Mucosa of gallbladder (tissue), 1 donor: ENCODE measurements at regions not wholly inside any gene's neighbourhood (a gene's known extent, or its start where the extent isn't known, plus 50 kb on each side); places are given as distances from the start of the nearest gene placed in this dataset.

ENCODE experiments used
- DNase-seq: peaks from one replicate; pipeline ENCODE4 v3.0.0-alpha.2; 2020; ENCODE audit warnings: low spot score
- donor health status: DM: no; HTN: no; CAD: no.

DNA sequence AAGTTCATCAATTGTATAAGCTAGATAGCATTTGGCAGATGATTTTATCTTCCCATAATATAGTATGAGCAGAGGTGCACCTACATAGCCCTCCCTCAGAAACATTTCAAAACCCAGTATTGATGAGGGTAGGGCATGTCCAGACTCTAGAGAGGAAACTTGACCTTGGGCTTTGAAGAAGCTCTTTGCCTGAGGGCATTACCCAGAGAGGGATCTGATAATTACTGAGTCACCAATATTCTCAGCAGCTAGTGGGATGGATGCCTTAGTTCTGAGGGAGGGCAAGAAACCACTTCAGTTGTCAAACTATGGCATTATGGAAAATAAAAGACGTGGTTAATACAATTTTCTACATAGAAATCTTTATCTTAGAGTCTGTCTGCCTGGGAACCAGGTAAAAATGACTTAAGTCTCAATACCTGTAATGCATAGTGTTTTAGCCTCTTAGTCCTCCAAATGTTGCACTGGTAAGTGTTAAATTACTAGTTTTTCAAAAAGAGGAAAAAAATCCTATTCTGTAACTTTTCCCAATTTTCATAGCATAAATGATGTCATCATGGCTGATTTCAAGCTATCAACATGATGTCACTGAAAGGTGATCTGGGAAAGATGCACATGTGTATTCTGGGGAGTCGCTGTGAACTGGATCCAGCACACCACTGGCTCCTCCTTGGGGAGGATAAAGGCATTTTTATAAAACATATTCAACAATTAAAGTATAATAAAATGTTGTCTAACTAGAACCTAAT is 809.0 kb downstream of the KCTD16 start:
- DNase-seq, result no peak

DNA sequence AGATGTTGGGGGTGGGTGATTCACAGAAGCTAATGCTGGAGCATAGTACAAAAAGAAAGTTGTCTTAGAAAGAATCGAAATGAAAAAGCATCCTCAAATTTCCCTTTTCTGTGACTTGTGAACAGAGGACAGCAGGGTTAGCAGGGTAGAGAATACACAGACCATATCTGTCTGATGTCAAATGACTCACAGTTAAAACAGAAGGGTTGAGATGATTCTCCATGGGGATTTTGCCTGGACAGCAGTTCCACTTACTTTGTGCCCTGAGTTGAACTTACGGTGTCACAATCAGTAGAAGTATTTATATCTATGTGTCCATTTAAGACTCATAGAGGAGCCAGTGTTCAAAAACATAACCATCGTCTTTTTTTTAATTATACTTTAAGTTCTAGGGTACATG is 801.6 kb downstream of the KCTD16 start:
- DNase-seq, result no peak

DNA sequence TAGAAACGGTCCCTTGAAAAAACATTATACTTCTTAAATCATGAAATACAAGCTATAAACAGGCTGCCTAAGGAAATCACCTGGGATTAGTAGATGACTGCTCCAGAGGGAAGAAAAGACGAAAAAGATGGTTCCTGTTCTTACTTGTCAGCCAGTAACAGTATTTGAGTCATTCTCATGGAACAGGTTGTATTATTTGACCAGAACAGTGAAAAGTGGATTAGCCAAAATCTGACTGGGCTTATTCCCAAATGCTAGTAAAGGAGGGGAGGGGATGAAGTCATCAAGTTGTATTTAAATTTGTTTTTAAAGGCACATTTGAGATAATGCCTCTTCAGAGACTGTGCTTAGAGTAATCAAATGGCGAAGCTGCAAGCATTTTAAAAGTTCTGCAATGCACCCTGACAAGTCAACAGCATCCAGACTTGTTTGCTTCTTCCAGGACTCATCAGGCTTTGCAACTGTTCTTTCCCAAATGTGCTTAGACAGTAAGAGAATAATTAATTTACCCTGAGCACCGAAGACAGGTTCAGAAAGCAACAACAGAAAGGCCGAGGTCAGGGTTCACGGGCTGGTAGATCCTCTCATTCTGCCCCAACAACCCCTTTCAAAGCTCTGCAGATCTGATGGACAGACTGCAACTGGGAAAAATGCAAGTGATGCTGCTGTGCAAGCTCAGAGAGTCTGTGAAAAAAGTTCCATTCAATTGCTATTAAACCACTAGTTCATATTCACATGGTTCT is 800.6 kb downstream of the KCTD16 start:
- no peak for DNase-seq

DNA sequence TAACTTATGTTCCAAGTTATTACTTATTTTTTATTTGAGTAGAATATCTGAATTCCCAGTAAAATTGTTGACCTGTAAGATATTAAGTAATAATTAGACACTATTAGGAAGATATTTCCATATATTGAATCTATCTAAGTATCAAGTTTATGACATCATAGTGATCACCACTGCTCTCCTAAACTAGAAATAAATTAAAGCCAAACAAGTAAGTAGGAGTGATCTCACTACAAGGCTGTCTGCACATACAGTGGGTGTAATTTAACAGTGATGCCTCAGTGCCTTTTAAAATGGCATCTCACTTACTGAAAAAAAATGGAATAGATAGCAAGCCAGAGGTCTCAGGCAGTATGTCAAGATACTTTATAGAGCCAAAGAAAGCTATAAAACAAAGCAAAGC is 789.6 kb downstream of the KCTD16 start:
- no peak for DNase-seq

DNA sequence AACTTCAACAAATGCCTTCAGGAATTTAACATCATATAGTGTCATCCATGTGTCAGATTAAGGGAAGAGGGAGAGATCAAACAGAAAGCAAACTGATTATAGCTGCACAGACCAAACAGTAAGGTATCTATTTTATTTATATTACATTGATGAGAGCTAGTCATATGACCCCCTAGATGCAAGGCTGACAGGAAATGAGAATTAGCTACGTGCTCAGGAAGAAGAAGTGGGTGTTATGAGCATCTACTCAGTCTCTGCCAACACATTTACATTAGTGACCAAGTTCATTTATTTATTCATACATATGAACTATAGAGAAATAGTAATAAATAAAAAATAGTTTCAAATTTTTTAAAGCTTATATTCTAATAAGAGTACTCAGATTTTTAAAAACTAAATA is 787.3 kb downstream of the KCTD16 start:
- no peak for DNase-seq

DNA sequence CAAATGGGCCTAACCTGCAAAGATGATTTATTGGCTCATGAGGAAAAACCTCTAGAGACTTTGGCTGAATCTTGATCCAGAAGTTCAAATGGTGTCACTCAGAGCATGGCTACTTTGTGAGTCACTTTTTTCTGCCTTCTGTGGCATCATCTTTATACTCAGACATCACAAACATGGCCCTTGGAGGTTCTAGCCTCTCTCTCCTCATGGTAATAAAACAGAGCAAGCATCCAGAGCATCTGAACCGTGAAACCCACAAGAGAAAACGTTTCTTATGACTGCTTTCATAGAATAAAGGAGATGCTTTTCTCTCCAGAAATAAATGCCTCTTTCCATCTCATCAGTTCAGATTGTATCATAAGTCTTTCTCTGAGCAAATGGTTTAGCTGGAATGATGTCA is 780.3 kb downstream of the KCTD16 start:
- DNase-seq, result no peak

DNA sequence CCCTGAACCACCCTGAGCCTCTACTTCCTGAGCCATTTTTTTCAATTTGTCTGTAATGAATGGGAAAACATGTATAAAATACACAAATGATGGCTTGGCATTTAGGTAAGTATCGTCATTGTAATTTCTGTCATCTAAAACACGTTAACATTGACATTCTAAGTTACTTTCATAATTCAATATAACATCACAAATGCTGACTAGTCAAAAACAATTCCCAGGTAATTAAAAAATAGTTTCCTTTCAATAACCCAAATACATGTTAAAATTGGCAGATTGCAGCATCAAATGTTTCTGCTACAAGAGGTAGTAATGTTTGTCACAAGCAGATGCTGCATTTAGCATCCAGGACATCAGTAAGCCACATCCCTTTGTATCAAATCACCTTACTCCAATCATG is 776.4 kb downstream of the KCTD16 start:
- no peak for DNase-seq

DNA sequence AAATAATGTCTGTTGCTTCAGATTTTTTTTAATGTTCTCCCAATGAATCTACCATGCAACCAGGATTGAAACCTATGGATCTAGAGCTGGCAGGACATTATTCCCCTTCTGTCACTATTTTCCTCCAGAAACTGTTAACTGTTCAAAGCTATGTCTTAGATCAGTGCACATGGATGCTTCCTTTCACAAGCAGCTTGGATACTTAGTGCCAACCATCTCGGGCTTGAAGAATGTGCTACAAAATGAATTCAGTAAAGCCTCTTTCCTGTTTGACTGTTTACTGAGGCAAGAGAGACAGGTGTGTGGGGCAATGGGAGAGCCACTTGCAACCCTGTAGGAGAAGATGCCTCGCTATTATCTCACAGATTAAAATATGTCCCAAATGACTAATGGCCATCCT is 774.8 kb downstream of the KCTD16 start:
- DNase-seq, result no peak

DNA sequence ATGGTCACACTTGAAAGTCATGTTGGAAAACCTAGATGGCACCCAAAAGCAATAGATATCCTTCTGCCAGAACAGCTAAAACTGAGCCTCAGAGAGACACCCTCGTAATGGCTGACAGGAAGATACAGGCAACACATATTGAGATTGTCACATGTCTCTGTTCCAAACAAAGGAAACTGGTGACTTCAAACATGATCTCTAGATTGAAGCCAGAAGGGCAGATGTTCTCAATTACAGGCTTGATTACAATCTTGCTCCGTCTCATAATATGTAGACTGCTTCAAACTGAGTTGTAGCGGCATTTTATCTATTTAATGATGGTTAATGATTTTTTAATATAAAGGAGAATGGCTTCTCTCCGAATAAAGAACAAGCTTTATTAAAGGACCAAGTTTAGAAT is 774.3 kb downstream of the KCTD16 start:
- no peak for DNase-seq

DNA sequence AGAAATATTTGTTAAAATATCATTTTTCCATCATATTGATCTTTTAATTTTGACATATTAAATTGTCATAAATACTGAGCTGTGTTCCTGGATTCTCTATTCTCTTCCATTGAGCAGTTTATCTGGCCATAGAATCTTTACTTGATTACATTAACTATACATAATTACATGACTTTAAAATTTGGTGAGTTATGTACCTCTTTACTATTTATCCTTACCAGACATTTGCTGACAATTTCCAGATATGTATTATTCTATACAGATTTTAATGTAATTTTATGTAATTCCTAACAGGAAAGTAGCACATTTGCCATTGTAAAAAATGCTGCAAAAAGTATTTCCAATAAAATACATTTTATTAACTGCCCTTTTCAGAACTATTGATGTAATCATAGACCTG is 770.3 kb downstream of the KCTD16 start:
- no peak for DNase-seq

DNA sequence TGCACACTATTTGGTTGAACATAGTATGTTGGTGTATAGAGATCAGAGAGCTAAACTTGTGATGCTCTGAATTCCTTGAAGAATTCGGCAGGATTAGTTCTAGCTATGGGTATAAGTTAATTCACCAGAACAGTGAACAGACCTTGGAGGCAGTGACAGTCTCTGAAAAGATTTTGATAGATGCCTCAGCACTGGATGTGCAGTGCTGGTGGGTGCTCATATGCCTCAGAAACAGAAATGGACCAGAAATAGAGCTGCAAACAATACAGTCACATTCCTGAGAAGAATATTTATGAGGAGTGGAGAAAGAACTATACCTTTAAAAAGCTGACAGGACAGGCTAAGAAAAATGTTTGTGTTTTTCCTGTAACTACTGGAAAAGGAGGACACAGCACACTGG is 747.7 kb downstream of the KCTD16 start:
- no peak for DNase-seq

DNA sequence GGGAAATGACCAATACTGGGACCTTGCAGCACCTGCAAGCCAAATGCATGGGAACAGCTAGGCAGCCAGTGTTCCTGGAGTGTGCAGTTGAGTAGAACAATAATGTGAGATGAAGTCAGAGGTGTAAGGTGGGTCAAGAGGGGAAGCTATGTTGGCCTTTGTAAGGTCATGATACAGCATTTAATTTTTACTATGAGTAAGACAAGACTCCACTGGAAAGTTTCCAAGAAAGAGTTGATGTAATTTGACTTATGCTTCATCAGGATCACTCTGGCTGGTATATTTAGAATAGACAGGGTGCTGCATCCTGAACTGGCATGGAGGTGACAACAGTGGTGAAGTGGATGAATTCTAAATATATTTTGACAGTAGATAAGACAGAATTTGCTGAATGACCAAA is 744.8 kb downstream of the KCTD16 start:
- DNase-seq, result no peak

DNA sequence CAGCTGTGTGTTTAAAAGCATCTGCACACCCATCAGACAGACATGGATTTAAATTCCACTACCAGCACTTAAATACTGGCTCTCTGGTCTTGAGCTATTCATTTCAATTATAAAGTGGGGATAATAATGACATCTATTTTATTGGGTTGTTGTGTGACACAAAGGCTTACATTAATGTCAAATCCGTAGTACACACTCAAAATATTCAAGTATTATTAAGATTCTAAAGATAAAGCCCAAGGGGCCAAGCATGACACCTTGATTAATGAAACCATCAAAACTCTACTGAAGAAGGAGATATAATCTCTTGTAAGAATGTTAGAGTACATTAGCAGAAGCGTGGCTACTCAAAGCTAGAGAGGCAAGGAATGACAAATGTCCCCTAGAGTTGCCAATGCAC is 743.0 kb downstream of the KCTD16 start:
- DNase-seq, result no peak

DNA sequence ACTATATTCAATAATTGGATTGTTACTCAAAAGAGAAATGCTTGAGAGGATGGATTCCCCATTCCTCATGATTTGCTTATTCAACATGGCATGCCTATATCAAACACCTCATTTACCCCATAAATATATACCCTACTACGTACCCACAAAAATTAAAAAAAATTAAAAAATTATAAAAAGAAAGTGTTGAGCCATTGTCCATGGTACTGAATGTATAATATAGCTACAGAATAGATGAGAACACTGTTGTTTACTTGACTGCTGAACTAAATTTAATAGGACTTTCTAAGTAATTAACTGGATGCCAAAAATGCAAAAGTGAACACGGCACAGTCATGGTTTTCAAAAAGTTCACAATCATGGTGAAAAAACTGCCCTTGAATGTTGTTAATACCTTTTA is 725.8 kb downstream of the KCTD16 start:
- DNase-seq, result no peak

DNA sequence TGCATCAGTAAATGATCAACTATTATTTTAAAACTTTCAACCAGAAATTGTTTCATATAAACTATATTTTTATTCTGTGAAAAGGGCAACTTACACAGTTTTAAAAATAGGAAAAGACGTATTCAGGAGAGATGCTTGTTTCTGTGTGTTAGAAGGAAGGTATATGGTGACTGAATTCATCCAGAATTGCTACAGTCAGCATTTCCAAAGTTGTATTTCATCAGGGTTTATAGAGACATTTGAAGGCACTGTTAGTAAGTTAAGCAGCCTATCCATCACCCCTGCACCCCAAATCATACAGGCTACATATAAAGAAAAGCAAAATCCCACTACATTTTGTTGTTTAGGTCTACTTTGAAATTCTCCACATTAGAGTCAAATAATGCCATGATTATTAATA is 716.0 kb downstream of the KCTD16 start:
- DNase-seq, result no peak

DNA sequence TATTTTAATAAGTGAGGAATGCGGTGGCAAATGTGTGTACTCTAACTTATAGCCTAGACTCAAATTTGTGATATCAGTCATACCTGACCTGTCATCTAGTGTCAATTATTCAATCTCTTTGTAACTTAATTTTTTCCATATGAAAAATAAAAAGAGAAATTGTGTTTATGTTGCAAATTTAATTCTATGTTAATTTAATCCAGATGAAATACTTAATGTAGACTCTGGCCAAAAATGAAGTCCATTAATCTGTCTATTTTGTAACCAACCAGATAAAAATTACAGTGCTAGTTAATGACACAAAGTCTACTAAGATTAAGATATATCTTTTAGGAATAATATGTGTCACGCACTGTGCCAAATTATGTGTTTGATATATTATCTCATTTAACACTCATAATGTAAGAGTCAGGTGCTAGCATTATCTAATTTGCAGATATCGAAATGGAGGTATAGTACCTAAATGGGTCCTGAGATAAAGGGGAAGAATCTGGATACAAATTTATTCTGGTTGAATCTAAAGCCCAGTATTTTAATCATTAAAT is 712.1 kb downstream of the KCTD16 start:
- no peak for DNase-seq

DNA sequence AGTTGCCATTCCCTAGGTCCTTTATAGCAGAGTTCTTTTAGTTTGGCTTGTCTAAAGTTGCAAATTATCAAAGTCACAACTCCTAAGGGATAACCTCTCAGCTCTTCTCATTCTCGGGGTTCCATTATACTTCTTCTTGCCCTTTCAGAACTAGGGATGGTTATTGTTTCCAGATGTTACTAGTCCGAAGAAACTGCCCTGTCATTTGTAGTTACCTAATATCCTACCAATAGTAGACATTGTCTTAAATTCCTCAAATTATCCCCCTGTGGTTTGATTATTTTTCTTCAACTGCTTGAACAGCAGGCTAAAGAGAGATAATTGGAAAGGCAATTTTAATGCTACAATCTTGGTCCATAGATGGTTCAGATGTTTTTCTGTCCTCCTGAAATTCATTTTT is 709.8 kb downstream of the KCTD16 start:
- no peak for DNase-seq

DNA sequence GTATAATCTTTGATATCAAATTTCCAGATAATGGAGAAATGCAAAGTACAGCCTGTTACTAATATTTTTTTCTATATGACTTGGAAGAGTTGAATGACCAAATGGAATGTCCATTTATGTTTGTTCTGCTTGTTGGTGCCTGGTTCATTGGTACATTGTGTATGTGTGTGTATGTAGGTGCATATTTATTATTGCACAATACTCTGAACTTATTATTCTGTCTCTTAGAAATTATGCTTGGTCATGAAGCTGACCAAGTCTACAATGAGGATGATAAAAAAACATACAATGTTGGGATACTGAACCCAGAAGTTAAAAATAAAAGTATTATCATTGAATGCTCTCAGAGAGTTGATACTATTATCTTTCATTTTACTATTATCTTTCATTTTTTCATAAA is 706.3 kb downstream of the KCTD16 start:
- DNase-seq, result no peak

DNA sequence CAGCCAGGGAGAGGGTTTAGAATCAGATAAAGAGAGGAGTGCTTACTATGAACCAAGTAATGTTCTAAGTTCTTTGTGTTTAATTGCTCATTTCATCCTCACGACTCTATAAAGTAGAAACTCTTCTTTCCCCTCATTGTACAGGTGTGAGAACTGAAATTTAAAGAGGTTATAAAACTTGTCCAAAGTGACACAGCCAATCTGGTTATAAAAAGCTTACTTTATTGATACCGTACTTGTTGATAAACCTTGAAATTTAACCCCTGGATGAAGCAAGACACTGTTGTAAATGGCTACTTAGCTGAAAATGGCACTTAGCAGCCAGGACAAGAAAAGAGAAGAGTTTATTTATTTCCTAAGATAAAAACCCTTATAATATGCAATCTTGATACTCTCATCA is 702.4 kb downstream of the KCTD16 start:
- DNase-seq, result no peak

DNA sequence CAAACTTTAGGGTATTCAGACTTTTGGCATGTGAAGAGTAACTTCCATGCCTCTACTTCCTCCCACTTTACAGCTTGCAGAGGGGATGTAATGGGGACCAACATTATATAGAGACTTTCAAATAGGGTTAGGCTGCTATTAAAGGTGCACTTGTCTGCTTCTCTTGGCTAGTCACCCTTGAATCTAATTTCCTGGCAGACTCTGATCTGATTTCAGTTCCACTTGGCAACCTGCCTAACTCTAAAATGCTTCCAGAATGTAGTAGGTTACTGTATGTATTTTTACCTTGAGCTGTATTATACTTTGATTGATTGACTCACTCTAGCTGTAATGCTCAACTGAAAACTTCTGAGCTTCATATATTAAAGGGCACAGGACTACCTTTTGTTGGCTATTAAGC is 693.4 kb downstream of the KCTD16 start:
- no peak for DNase-seq

DNA sequence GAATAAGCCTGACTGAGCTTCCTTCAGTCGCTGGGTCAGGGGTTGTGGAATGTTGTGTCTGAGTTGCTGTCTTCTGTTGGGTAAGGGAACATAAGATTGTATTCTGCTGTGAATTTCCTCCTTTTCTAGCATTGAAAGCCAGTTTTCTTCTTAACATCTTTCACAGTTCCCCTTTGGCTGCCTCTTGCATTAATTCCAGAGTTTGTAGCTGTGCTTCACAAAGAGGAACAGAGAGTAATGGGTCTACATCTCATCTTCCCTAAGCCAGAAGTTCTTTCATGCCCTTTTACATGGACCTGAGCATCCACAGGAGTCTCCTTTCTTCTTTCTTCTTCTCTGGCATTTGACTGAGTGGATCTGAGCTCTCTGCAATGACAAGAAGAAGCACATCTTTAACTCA is 686.8 kb downstream of the KCTD16 start:
- DNase-seq, result no peak

DNA sequence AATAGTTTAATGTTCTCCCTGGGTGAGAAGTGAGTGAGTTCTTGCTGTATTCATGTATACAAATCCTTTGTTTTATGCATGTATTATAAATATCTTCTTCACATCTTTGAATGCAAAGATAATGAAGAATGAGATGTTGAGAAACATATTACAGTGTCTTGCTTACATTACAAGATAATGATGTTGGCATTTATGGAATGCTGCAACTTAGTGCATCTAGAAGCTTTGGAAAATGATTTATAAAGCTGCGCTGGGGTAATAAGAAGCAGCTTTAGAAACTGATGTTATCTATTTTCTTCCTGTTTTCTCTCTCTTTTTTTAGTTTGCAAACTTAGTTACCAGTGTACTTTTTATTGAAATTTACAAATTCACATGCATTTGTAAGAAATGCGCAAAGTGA is 673.4 kb downstream of the KCTD16 start:
- no peak for DNase-seq

DNA sequence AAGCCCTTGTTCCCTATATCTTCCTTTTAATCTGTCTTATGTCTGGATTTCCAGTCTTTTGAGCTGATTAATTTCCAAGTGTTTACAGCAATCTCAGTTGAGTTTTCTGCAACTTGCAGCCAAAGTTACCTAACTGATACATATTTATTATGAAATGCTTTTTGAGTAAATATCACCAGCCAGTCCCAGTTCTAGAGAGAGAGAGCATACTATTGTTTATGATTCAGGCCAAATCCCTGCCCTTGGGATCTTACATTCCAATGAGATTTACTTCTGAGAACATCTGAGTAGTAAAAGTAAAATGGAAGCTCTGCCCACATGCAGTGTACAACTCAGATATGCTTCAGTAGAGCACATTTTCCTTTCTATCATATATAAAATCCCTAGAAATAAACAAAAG is 661.7 kb downstream of the KCTD16 start:
- no peak for DNase-seq
